ENCODE measurements at regions not wholly inside any gene's neighbourhood (a gene's known extent, or its start where the extent isn't known, plus 50 kb on each side); places are given as distances from the start of the nearest gene placed in this dataset.

DNA sequence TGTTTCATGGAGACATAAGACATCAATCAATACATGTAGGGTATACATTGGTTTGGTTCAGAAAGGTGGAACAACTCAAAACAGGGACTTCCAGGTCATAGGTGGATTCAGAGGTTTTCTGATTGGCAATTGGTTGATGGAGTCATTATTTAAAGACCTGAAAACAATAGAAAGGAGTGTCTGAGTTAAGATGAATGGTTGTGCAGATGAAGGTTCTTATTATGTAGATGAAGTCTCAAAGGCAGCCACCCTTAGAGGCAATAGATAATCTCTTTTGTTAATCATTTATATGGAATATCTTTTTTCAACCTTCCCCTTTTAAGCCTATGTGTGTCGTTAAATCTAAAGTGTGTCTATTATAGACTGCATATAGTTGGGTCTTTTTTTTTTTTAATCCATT, 67.8 kb upstream of the LYPLAL1 start:
- no TSS peak for BruUV-seq (replicated peaks)
- CTCF ChIA-PET = interaction anchor here (0.7 kb wide), 1 partner anchor 17 kb away, joined by 5 read pairs; no protein-coding TSS in a partner anchor
- Mint-ChIP-seq H3K9me3 (ENCODE audit: low read depth, unreplicated experiment) (peaks cover 14% of the 10 kb centered on the region), H3K4me1 (ENCODE audit: low read depth, unreplicated experiment) (no peaks in the 10 kb centered on the region), H3K4me3 (ENCODE audit: low read depth, unreplicated experiment) (no peak overlapping the region), H3K36me3 (ENCODE audit: insufficient read depth, unreplicated experiment) (no peaks in the 10 kb centered on the region), H3K27ac (ENCODE audit: unreplicated experiment) (no peak overlapping the region), H3K27me3 (ENCODE audit: unreplicated experiment) (no peaks in the 10 kb centered on the region)
- no peak for DNase-seq
- TF ChIP-seq CTCF (IDR thresholded peaks at IDR 0.05; ENCODE audit: unreplicated experiment) = no peak
- intact Hi-C loops (cut with micrococcal nuclease; ENCODE audit: unreplicated experiment) = no loop called here

GRCh38 chr1:219109424-219110018, 64.2 kb upstream of the LYPLAL1 start:
- Mint-ChIP-seq H3K36me3 (ENCODE audit: insufficient read depth, unreplicated experiment) (no peaks in the 10 kb centered on the region), H3K4me1 (ENCODE audit: low read depth, unreplicated experiment) (no peaks in the 10 kb centered on the region), H3K9me3 (ENCODE audit: low read depth, unreplicated experiment) (peaks cover 11% of the 10 kb centered on the region), H3K27me3 (ENCODE audit: unreplicated experiment) (no peaks in the 10 kb centered on the region), H3K27ac (ENCODE audit: unreplicated experiment) (no peak overlapping the region), H3K4me3 (ENCODE audit: low read depth, unreplicated experiment) (no peak overlapping the region)
- intact Hi-C loops (cut with micrococcal nuclease; ENCODE audit: unreplicated experiment) = no loop called here
- DNase-seq = no peak
- CTCF ChIA-PET = no interaction called here
- TF ChIP-seq CTCF (IDR thresholded peaks at IDR 0.05; ENCODE audit: unreplicated experiment) = no peak
- BruUV-seq (replicated peaks) = no TSS peak

DNA sequence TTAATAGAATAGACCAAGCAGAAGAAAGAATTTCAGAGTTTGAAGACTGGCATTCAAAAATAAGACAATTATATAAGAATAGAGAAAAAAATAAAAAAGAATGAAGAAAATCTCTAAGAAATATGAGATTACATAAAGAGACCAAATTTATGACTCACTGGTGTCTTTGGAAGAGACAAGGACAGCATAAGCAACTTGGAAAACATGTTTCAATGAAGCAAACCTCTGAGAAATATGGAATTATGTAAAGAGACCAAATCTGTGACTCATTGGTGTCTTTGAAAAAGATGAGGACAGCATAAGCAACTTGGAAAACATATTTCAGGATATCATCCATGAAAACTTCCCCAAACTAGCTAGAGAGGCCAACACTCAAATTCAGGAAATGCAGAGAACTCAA, 60.4 kb upstream of the LYPLAL1 start:
- Mint-ChIP-seq H3K27ac (ENCODE audit: unreplicated experiment) (no peak overlapping the region), H3K9me3 (ENCODE audit: low read depth, unreplicated experiment) (peaks cover 8% of the 10 kb centered on the region), H3K36me3 (ENCODE audit: insufficient read depth, unreplicated experiment) (no peaks in the 10 kb centered on the region), H3K4me1 (ENCODE audit: low read depth, unreplicated experiment) (no peaks in the 10 kb centered on the region), H3K4me3 (ENCODE audit: low read depth, unreplicated experiment) (no peak overlapping the region), H3K27me3 (ENCODE audit: unreplicated experiment) (no peaks in the 10 kb centered on the region)
- no peak for TF ChIP-seq CTCF (IDR thresholded peaks at IDR 0.05; ENCODE audit: unreplicated experiment)
- BruUV-seq (replicated peaks) = no TSS peak
- no peak for DNase-seq
- CTCF ChIA-PET = interaction anchor here (1.0 kb wide), 1 partner anchor 24 kb away, joined by 3 read pairs; no protein-coding TSS in a partner anchor
- intact Hi-C loops (cut with micrococcal nuclease; ENCODE audit: unreplicated experiment) = no loop called here

DNA sequence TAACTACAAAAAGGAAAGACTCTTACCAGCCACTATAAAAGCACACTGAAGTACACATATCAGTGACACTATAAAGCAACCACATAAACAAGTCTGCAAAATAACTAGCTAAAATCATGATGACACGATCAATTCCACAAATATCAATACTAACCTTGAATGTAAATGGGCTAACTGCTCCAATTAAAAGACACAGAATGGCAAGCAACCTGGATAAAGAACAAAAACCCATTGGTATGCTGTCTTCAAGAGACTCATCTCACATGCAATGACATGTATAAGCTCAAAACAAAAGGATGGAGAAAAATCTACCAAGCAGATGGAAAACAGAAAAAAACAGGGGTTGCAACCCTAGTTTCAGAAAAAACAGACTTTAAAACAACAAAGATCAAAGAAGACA, 59.7 kb upstream of the LYPLAL1 start:
- TF ChIP-seq CTCF (IDR thresholded peaks at IDR 0.05; ENCODE audit: unreplicated experiment) = no peak
- H3K27ac Mint-ChIP-seq (ENCODE audit: unreplicated experiment) = no peak overlapping the region
- intact Hi-C loops (cut with micrococcal nuclease; ENCODE audit: unreplicated experiment) = no loop called here

More for the DNA sequence above, 59.7 kb upstream of the LYPLAL1 start:
- Mint-ChIP-seq H3K4me1 (ENCODE audit: low read depth, unreplicated experiment) (no peaks in the 10 kb centered on the region), H3K27me3 (ENCODE audit: unreplicated experiment) (no peaks in the 10 kb centered on the region), H3K4me3 (ENCODE audit: low read depth, unreplicated experiment) (no peak overlapping the region), H3K9me3 (ENCODE audit: low read depth, unreplicated experiment) (peaks cover 6% of the 10 kb centered on the region), H3K36me3 (ENCODE audit: insufficient read depth, unreplicated experiment) (no peaks in the 10 kb centered on the region)
- no TSS peak for BruUV-seq (replicated peaks)
- no peak for DNase-seq
- CTCF ChIA-PET = interaction anchor here (0.6 kb wide), 1 partner anchor 813 kb away, joined by 3 read pairs; no protein-coding TSS in a partner anchor
